ENCODE measurements at regions not wholly inside any gene's neighbourhood (a gene's known extent, or its start where the extent isn't known, plus 50 kb on each side); places are given as distances from the start of the nearest gene placed in this dataset.

- no peaks in the 10 kb centered on the region for H3K9me3 ChIP-seq (ENCODE audit: control insufficient read depth in 2 of 2, insufficient read depth in 1 of 2, low read depth in 1 of 2, low read length in 1 of 2)
These were observed 470.6 kb upstream of the ADGRL2 start for GRCh38 chr1:81330111-81330510.

GRCh38 chr1:81329041-81329440 is 471.7 kb upstream of the ADGRL2 start:
- no peaks in the 10 kb centered on the region for H3K36me3 ChIP-seq (ENCODE audit: control insufficient read depth in 2 of 2, insufficient read depth in 2 of 2, low read length in 1 of 2)
- 85 to 92% methylated on average over 2 of the region's 2 CpGs for WGBS, 2 donors
- H3K4me1 ChIP-seq (ENCODE audit: control insufficient read depth in 2 of 2, insufficient read depth in 2 of 2, low read length in 1 of 2): no peaks in the 10 kb centered on the region
- no peak overlapping the region for H3K27ac ChIP-seq (ENCODE audit: low read depth in 2 of 2, low read length in 1 of 2)
- no peaks in the 10 kb centered on the region for H3K27me3 ChIP-seq (ENCODE audit: control insufficient read depth in 1 of 2, insufficient read depth in 2 of 2, low read length in 2 of 2)
- no peaks in the 10 kb centered on the region for H3K9me3 ChIP-seq (ENCODE audit: control insufficient read depth in 2 of 2, insufficient read depth in 1 of 2, low read depth in 1 of 2, low read length in 1 of 2)
- no peak overlapping the region for H3K4me3 ChIP-seq (ENCODE audit: low read depth in 1 of 2, low read length in 2 of 2)

More at GRCh38 chr1:81330111-81330510, 470.6 kb upstream of the ADGRL2 start:
- no peak overlapping the region for H3K27ac ChIP-seq (ENCODE audit: low read depth in 2 of 2, low read length in 1 of 2)
- H3K4me3 ChIP-seq (ENCODE audit: low read depth in 1 of 2, low read length in 2 of 2): no peak overlapping the region
- H3K27me3 ChIP-seq (ENCODE audit: control insufficient read depth in 1 of 2, insufficient read depth in 2 of 2, low read length in 2 of 2): no peaks in the 10 kb centered on the region
- H3K4me1 ChIP-seq (ENCODE audit: control insufficient read depth in 2 of 2, insufficient read depth in 2 of 2, low read length in 1 of 2): no peaks in the 10 kb centered on the region
- no peaks in the 10 kb centered on the region for H3K36me3 ChIP-seq (ENCODE audit: control insufficient read depth in 2 of 2, insufficient read depth in 2 of 2, low read length in 1 of 2)

GRCh38 chr1:81327743-81328142 is 473.0 kb upstream of the ADGRL2 start:
- Histone ChIP-seq H3K27me3 (ENCODE audit: control insufficient read depth in 1 of 2, insufficient read depth in 2 of 2, low read length in 2 of 2) (no peaks in the 10 kb centered on the region), H3K4me3 (ENCODE audit: low read depth in 1 of 2, low read length in 2 of 2) (no peak overlapping the region), H3K27ac (ENCODE audit: low read depth in 2 of 2, low read length in 1 of 2) (no peak overlapping the region), H3K4me1 (ENCODE audit: control insufficient read depth in 2 of 2, insufficient read depth in 2 of 2, low read length in 1 of 2) (no peaks in the 10 kb centered on the region), H3K9me3 (ENCODE audit: control insufficient read depth in 2 of 2, insufficient read depth in 1 of 2, low read depth in 1 of 2, low read length in 1 of 2) (no peaks in the 10 kb centered on the region), H3K36me3 (ENCODE audit: control insufficient read depth in 2 of 2, insufficient read depth in 2 of 2, low read length in 1 of 2) (no peaks in the 10 kb centered on the region)
- 69 to 80% methylated on average over 5 of the region's 5 CpGs for WGBS, 2 donors

GRCh38 chr1:81327103-81327710 is 473.5 kb upstream of the ADGRL2 start:
- Histone ChIP-seq H3K36me3 (ENCODE audit: control insufficient read depth in 2 of 2, insufficient read depth in 2 of 2, low read length in 1 of 2) (no peaks in the 10 kb centered on the region), H3K27me3 (ENCODE audit: control insufficient read depth in 1 of 2, insufficient read depth in 2 of 2, low read length in 2 of 2) (no peaks in the 10 kb centered on the region), H3K27ac (ENCODE audit: low read depth in 2 of 2, low read length in 1 of 2) (no peak overlapping the region), H3K4me1 (ENCODE audit: control insufficient read depth in 2 of 2, insufficient read depth in 2 of 2, low read length in 1 of 2) (no peaks in the 10 kb centered on the region), H3K9me3 (ENCODE audit: control insufficient read depth in 2 of 2, insufficient read depth in 1 of 2, low read depth in 1 of 2, low read length in 1 of 2) (no peaks in the 10 kb centered on the region), H3K4me3 (ENCODE audit: low read depth in 1 of 2, low read length in 2 of 2) (no peak overlapping the region)
- 78 to 79% methylated on average over 6 of the region's 6 CpGs for WGBS, 2 donors

- Histone ChIP-seq H3K4me1 (ENCODE audit: control insufficient read depth in 2 of 2, insufficient read depth in 2 of 2, low read length in 1 of 2) (no peaks in the 10 kb centered on the region), H3K4me3 (ENCODE audit: low read depth in 1 of 2, low read length in 2 of 2) (no peak overlapping the region), H3K36me3 (ENCODE audit: control insufficient read depth in 2 of 2, insufficient read depth in 2 of 2, low read length in 1 of 2) (no peaks in the 10 kb centered on the region), H3K27ac (ENCODE audit: low read depth in 2 of 2, low read length in 1 of 2) (no peak overlapping the region), H3K27me3 (ENCODE audit: control insufficient read depth in 1 of 2, insufficient read depth in 2 of 2, low read length in 2 of 2) (no peaks in the 10 kb centered on the region), H3K9me3 (ENCODE audit: control insufficient read depth in 2 of 2, insufficient read depth in 1 of 2, low read depth in 1 of 2, low read length in 1 of 2) (no peaks in the 10 kb centered on the region)
- 74 to 84% methylated on average over 3 of the region's 3 CpGs for WGBS, 2 donors
These were observed 474.5 kb upstream of the ADGRL2 start for GRCh38 chr1:81326212-81326611.

- H3K4me1 ChIP-seq (ENCODE audit: control insufficient read depth in 2 of 2, insufficient read depth in 2 of 2, low read length in 1 of 2): no peaks in the 10 kb centered on the region
- no peak overlapping the region for H3K4me3 ChIP-seq (ENCODE audit: low read depth in 1 of 2, low read length in 2 of 2)
- 39 to 40% methylated on average over 3 of the region's 3 CpGs for WGBS, 2 donors
- no peak overlapping the region for H3K27ac ChIP-seq (ENCODE audit: low read depth in 2 of 2, low read length in 1 of 2)
- no peaks in the 10 kb centered on the region for H3K9me3 ChIP-seq (ENCODE audit: control insufficient read depth in 2 of 2, insufficient read depth in 1 of 2, low read depth in 1 of 2, low read length in 1 of 2)
- no peaks in the 10 kb centered on the region for H3K27me3 ChIP-seq (ENCODE audit: control insufficient read depth in 1 of 2, insufficient read depth in 2 of 2, low read length in 2 of 2)
- no peaks in the 10 kb centered on the region for H3K36me3 ChIP-seq (ENCODE audit: control insufficient read depth in 2 of 2, insufficient read depth in 2 of 2, low read length in 1 of 2)
These were observed 475.3 kb upstream of the ADGRL2 start for GRCh38 chr1:81325397-81325796.

GRCh38 chr1:81323862-81324261 is 476.9 kb upstream of the ADGRL2 start:
- no peaks in the 10 kb centered on the region for H3K4me1 ChIP-seq (ENCODE audit: control insufficient read depth in 2 of 2, insufficient read depth in 2 of 2, low read length in 1 of 2)
- no peak overlapping the region for H3K27ac ChIP-seq (ENCODE audit: low read depth in 2 of 2, low read length in 1 of 2)
- 93 to 95% methylated on average over 5 of the region's 5 CpGs for WGBS, 2 donors
- H3K36me3 ChIP-seq (ENCODE audit: control insufficient read depth in 2 of 2, insufficient read depth in 2 of 2, low read length in 1 of 2): no peaks in the 10 kb centered on the region
- H3K27me3 ChIP-seq (ENCODE audit: control insufficient read depth in 1 of 2, insufficient read depth in 2 of 2, low read length in 2 of 2): no peaks in the 10 kb centered on the region
- no peak overlapping the region for H3K4me3 ChIP-seq (ENCODE audit: low read depth in 1 of 2, low read length in 2 of 2)
- no peaks in the 10 kb centered on the region for H3K9me3 ChIP-seq (ENCODE audit: control insufficient read depth in 2 of 2, insufficient read depth in 1 of 2, low read depth in 1 of 2, low read length in 1 of 2)

GRCh38 chr1:81317191-81317590 is 483.5 kb upstream of the ADGRL2 start:
- WGBS, 2 donors: 95 to 98% methylated on average over 1 of the region's 1 CpG
- no peaks in the 10 kb centered on the region for H3K27me3 ChIP-seq (ENCODE audit: control insufficient read depth in 1 of 2, insufficient read depth in 2 of 2, low read length in 2 of 2)
- H3K36me3 ChIP-seq (ENCODE audit: control insufficient read depth in 2 of 2, insufficient read depth in 2 of 2, low read length in 1 of 2): no peaks in the 10 kb centered on the region
- H3K4me3 ChIP-seq (ENCODE audit: low read depth in 1 of 2, low read length in 2 of 2): no peak overlapping the region
- H3K9me3 ChIP-seq (ENCODE audit: control insufficient read depth in 2 of 2, insufficient read depth in 1 of 2, low read depth in 1 of 2, low read length in 1 of 2): no peaks in the 10 kb centered on the region
- no peaks in the 10 kb centered on the region for H3K4me1 ChIP-seq (ENCODE audit: control insufficient read depth in 2 of 2, insufficient read depth in 2 of 2, low read length in 1 of 2)
- no peak overlapping the region for H3K27ac ChIP-seq (ENCODE audit: low read depth in 2 of 2, low read length in 1 of 2)

GRCh38 chr1:81314513-81315233 is 486.1 kb upstream of the ADGRL2 start:
- H3K27ac ChIP-seq (ENCODE audit: low read depth in 2 of 2, low read length in 1 of 2): no peak overlapping the region
- H3K4me3 ChIP-seq (ENCODE audit: low read depth in 1 of 2, low read length in 2 of 2): no peak overlapping the region
- H3K9me3 ChIP-seq (ENCODE audit: control insufficient read depth in 2 of 2, insufficient read depth in 1 of 2, low read depth in 1 of 2, low read length in 1 of 2): no peaks in the 10 kb centered on the region
- no peaks in the 10 kb centered on the region for H3K36me3 ChIP-seq (ENCODE audit: control insufficient read depth in 2 of 2, insufficient read depth in 2 of 2, low read length in 1 of 2)
- WGBS, 2 donors: 71 to 89% methylated on average over 2 of the region's 2 CpGs
- H3K27me3 ChIP-seq (ENCODE audit: control insufficient read depth in 1 of 2, insufficient read depth in 2 of 2, low read length in 2 of 2): no peaks in the 10 kb centered on the region
- no peaks in the 10 kb centered on the region for H3K4me1 ChIP-seq (ENCODE audit: control insufficient read depth in 2 of 2, insufficient read depth in 2 of 2, low read length in 1 of 2)

- H3K27ac ChIP-seq (ENCODE audit: low read depth in 2 of 2, low read length in 1 of 2): no peak overlapping the region
- no peaks in the 10 kb centered on the region for H3K4me1 ChIP-seq (ENCODE audit: control insufficient read depth in 2 of 2, insufficient read depth in 2 of 2, low read length in 1 of 2)
- WGBS, 2 donors: 87 to 91% methylated on average over 4 of the region's 4 CpGs
- H3K9me3 ChIP-seq (ENCODE audit: control insufficient read depth in 2 of 2, insufficient read depth in 1 of 2, low read depth in 1 of 2, low read length in 1 of 2): no peaks in the 10 kb centered on the region
- no peaks in the 10 kb centered on the region for H3K27me3 ChIP-seq (ENCODE audit: control insufficient read depth in 1 of 2, insufficient read depth in 2 of 2, low read length in 2 of 2)
- H3K4me3 ChIP-seq (ENCODE audit: low read depth in 1 of 2, low read length in 2 of 2): no peak overlapping the region
- no peaks in the 10 kb centered on the region for H3K36me3 ChIP-seq (ENCODE audit: control insufficient read depth in 2 of 2, insufficient read depth in 2 of 2, low read length in 1 of 2)
These were observed 487.4 kb upstream of the ADGRL2 start for GRCh38 chr1:81313289-81313688.

All from esophagus (tissue), 2 donors.